Medulla oblongata (tissue), 1 donor: ENCODE measurements at regions not wholly inside any gene's neighbourhood (a gene's known extent, or its start where the extent isn't known, plus 50 kb on each side); places are given as distances from the start of the nearest gene placed in this dataset.

ENCODE experiments used
- DNase-seq: peaks from one replicate; pipeline ENCODE4 v3.0.0-alpha.2; 2015; ENCODE audit errors: extremely low spot score

DNA sequence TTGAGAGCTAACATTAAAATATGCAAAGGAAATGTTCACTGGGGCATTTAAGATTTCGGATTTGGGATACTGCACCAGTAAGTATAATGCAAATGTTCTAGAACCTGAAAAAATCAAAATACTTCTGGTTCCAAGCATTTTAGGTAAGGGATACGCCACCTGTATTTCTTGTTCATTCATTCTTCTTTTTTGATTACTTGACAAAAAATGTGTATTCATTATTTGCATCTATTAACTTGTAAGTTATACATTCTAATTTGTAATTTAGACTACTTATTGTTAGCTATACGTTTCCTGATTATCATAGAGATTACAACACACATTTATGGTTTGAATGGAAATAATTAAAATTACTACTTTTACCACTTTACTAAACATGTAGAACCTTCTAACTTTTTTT is 486.9 kb downstream of the SOX5 start:
- DNase-seq: no peak

DNA sequence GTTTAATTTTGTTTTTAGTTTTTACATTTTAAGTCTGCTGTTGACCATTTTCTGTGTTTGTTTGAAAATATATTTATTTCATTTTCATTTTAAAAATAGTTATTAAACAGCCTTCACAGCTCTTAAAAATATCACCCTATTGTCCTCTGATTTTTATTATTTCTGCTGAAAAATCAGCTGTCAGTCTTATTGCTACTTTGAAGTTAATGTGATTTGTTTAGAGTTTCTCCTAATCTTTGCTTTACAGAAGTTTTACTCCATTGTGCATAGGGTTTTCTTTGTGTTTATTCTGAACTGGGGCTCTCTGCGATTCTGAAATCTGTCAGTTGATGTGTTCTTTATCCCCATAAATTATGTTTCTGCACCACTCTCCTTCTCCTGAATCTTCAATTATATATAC is 486.3 kb downstream of the SOX5 start:
- no peak for DNase-seq

DNA sequence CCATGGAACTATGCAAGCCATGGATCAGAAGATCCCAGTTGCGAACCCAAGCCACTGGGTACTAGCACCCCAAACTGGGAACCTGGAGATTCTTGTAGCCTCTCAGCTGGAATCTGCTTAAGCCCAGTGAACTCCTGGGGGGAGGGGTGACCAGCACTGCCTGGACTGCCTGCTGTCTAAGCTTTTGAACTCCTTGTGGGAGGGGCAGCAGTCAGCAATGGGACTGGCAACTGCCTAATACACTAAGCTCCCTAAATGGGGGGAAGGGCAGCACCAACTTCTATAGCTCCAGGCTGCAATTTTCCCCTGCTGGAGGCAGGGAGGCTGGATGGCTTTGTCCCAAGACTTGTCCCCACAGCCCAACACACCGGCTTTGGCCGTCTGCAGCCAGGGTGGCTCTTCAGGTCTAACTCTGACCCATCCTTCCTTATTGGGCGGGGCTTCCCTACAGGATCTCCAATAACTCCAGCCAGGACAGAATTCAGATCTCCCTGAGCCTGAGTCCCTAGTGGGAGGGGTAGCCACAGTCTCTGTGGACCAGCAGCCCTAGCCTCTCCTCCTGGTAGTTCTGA is 485.1 kb downstream of the SOX5 start:
- DNase-seq: no peak

DNA sequence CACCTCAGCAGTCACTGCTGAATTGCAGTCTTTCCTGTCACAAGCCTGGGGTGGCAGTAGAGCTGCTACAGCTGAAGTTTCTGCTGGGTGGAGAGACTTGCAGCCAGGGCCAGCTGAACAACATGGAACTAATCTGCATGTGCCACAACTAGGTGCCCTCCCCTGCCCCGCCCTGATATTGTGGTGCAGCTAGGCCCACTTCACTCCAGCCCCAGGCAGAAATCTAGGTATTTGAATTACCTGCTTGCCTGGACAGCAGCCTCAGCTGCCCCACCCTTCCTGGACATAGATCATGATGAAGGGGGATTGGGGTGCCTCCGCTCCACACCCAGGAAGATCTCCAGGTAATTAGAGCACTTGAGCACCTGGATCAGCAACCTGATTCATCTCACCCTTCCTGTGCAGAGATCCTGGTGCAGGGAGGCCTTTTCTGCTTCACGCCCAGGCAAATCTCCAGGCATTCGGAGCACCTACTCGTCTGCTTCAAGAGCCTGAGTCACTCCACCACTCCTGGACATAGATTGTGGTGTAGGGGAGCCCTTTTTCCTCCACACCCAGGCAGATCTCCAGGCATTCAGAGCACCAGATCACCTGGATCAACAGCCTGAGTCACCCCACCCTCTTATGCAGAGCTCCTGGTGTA is 477.0 kb downstream of the SOX5 start:
- no peak for DNase-seq

DNA sequence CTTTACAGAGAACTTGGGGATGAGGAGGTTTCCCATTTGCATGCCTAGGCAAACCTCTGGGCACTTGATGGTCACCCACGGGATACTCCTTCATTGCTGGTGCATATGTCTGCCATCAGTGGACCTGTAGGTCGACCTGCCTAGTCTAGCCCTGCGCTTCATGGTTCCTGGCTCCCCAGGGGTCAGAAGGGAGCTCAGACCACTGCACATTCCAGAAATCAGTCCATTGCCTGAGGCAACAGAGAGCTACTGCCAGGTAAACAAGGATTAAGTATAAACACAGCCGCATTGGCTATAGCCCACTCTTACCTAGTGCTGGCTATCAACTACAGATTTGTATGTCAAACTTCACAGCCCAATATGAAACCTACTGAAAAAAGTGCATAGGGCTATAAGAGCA is 476.4 kb downstream of the SOX5 start:
- DNase-seq: no peak

DNA sequence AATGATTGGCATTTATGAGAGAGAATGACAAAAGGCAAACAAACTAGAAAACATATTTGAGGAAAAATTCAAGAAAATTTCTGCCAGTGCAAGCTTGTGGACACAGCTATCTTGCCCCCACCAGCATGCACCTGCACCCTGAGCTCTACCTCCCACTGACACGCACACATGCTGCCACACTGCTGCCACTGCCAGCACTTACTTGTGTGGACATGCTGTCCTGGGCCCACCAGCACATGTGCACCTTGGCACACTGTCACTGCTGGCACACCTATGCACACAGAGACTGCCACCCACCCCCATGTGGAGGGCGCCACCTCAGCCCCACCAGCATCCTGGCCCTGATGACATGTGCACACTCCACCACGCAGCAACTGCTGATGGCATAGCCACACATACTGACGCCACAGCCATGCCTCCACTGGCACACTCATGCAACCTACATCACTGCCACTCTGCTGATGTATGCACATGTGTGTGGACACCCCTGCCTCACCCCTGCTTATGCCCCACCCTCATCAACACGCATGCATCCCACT is 475.0 kb downstream of the SOX5 start:
- no peak for DNase-seq
